Retinal pigment epithelial cell (primary cell): ENCODE measurements at regions not wholly inside any gene's neighbourhood (a gene's known extent, or its start where the extent isn't known, plus 50 kb on each side); places are given as distances from the start of the nearest gene placed in this dataset.
"Not testable (repeated sequence)": the region's sequence is repeated elsewhere in the genome, so short reads cannot be mapped to it uniquely, and the experiment has no call there.

ENCODE experiments used
- DNase-seq: peaks from one replicate; pipeline ENCODE4 v3.0.0-alpha.2; 2010; ENCODE audit warnings: low read depth
- H3K4me3 ChIP-seq: 2 replicates; pipeline ENCODE4 v1.5.1; 2011; ENCODE audit warnings: mild to moderate bottlenecking, low read length, control low read depth, moderate library complexity
- CTCF ChIP-seq: conservative IDR thresholded peaks from 2 replicates; pipeline ENCODE4 v1.5.1; 2011; ENCODE audit warnings: low read depth, low read length, control low read depth, inconsistent platforms

- no peak for DNase-seq
- TF ChIP-seq CTCF: no peak
- H3K4me3 ChIP-seq: no peak overlapping the region
Observed at GRCh38 chr1:173257805-173258204, 50.7 kb upstream of the TNFSF4 start.

GRCh38 chr1:173258479-173259264 lies 51.5 kb upstream of the TNFSF4 start:
- no peak overlapping the region for H3K4me3 ChIP-seq
- DNase-seq: no peak
- no peak for TF ChIP-seq CTCF

- H3K4me3 ChIP-seq, DNase-seq: not testable (repeated sequence)
Observed at GRCh38 chr1:173260329-173260728, 53.2 kb upstream of the TNFSF4 start.

GRCh38 chr1:173266841-173267240 lies 59.7 kb upstream of the TNFSF4 start:
- no peak for DNase-seq
- TF ChIP-seq CTCF: no peak
- no peak overlapping the region for H3K4me3 ChIP-seq

- peak; percentile 56 for DNase-seq
- TF ChIP-seq CTCF: no peak
Observed at GRCh38 chr1:173267453-173267945, 60.4 kb upstream of the TNFSF4 start.

GRCh38 chr1:173268261-173268660 lies 61.1 kb upstream of the TNFSF4 start:
- no peak for TF ChIP-seq CTCF
- H3K4me3 ChIP-seq: no peak overlapping the region
- no peak for DNase-seq

More at GRCh38 chr1:173267453-173267945, 60.4 kb upstream of the TNFSF4 start:
- H3K4me3 ChIP-seq: no peak overlapping the region

GRCh38 chr1:173268786-173269277 lies 61.7 kb upstream of the TNFSF4 start:
- no peak for TF ChIP-seq CTCF
- no peak overlapping the region for H3K4me3 ChIP-seq
- no peak for DNase-seq
